ENCODE measurements at regions not wholly inside any gene's neighbourhood (a gene's known extent, or its start where the extent isn't known, plus 50 kb on each side); places are given as distances from the start of the nearest gene placed in this dataset.

DNA sequence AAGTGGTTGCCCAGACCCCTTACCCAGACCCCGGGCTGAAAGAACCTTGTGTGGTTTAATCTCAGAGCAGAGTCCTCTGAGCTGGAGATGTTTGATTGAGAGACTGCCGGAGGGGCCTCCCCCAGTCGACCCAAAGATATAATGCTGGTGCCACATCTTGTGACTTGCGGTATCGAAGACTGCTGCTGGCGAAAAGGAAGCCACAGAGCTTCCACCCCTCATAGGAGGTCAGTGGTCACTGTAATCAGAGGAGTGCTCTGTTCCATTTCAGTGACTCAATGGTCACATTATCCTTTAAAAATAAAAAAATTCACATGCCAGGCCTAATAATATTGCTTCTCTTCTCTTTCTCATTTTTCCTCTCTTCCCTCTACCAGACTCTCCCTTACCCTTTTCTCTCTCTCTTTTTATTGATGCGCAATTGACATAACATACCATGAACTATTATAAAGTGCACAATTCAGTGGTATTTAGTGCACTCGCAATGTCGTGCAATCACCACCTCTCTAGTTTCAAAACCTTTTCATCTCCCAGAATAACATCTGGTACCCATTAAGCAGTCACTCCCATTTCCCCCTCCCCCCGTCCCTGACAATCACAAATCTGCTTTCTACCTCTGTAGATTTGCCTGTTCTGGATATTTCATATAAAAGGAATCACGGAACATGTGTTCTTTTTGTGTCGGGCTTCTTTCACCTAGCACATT lies 52.6 kb upstream of the LYST start:
- in situ Hi-C loops (cut with HindIII; ENCODE audit: low pct_unique_long_range_greater_than_20kb, low sequenced_read_pairs), result no loop called here
- intact Hi-C loops (cut with micrococcal nuclease; ENCODE audit: unreplicated experiment), result loop anchor here (2.0 to 5.0 kb wide), 3 partner anchors 37 to 54 kb away; partner anchors contain the start of gene LYST
- POLR2A ChIA-PET, result interaction anchor here (0.6 kb wide), 1 partner anchor 202 kb away, joined by 3 read pairs; no protein-coding TSS in a partner anchor
- Histone ChIP-seq H3K4me3 (ENCODE audit: low read depth in 2 of 2, low read length in 2 of 2) (no peak overlapping the region), H3K27me3 (ENCODE audit: control insufficient read depth, insufficient read depth, low read length) (no peaks in the 10 kb centered on the region), H3K27ac (ENCODE audit: low read length) (peak overlapping the region; percentile 99), H3K9me3 (ENCODE audit: control insufficient read depth, insufficient read depth, low read depth, low read length) (no peaks in the 10 kb centered on the region), H3K36me3 (ENCODE audit: control insufficient read depth, insufficient read depth, low read length) (no peaks in the 10 kb centered on the region), H3K4me1 (ENCODE audit: control insufficient read depth, insufficient read depth, low read length) (peaks cover 81% of the 10 kb centered on the region)
- CTCF ChIA-PET, result no interaction called here
- TF ChIP-seq, protein P1, sequence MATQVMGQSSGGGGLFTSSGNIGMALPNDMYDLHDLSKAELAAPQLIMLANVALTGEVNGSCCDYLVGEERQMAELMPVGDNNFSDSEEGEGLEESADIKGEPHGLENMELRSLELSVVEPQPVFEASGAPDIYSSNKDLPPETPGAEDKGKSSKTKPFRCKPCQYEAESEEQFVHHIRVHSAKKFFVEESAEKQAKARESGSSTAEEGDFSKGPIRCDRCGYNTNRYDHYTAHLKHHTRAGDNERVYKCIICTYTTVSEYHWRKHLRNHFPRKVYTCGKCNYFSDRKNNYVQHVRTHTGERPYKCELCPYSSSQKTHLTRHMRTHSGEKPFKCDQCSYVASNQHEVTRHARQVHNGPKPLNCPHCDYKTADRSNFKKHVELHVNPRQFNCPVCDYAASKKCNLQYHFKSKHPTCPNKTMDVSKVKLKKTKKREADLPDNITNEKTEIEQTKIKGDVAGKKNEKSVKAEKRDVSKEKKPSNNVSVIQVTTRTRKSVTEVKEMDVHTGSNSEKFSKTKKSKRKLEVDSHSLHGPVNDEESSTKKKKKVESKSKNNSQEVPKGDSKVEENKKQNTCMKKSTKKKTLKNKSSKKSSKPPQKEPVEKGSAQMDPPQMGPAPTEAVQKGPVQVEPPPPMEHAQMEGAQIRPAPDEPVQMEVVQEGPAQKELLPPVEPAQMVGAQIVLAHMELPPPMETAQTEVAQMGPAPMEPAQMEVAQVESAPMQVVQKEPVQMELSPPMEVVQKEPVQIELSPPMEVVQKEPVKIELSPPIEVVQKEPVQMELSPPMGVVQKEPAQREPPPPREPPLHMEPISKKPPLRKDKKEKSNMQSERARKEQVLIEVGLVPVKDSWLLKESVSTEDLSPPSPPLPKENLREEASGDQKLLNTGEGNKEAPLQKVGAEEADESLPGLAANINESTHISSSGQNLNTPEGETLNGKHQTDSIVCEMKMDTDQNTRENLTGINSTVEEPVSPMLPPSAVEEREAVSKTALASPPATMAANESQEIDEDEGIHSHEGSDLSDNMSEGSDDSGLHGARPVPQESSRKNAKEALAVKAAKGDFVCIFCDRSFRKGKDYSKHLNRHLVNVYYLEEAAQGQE (IDR thresholded peaks at IDR 0.05; ENCODE audit: insufficient read depth in 1 of 2, low read depth in 2 of 2, low read length in 1 of 2), result no peak
- TF ChIP-seq SIN3A (IDR thresholded peaks at IDR 0.05; ENCODE audit: borderline replicate concordance, insufficient read depth, low read depth, low read length) (no peak), POLR2AphosphoS5 (IDR thresholded peaks at IDR 0.05; ENCODE audit: low read depth, low read length) (no peak), TCF7L2 (IDR thresholded peaks at IDR 0.05; ENCODE audit: low read depth, low read length) (no peak)
- TF ChIP-seq, protein P2, sequence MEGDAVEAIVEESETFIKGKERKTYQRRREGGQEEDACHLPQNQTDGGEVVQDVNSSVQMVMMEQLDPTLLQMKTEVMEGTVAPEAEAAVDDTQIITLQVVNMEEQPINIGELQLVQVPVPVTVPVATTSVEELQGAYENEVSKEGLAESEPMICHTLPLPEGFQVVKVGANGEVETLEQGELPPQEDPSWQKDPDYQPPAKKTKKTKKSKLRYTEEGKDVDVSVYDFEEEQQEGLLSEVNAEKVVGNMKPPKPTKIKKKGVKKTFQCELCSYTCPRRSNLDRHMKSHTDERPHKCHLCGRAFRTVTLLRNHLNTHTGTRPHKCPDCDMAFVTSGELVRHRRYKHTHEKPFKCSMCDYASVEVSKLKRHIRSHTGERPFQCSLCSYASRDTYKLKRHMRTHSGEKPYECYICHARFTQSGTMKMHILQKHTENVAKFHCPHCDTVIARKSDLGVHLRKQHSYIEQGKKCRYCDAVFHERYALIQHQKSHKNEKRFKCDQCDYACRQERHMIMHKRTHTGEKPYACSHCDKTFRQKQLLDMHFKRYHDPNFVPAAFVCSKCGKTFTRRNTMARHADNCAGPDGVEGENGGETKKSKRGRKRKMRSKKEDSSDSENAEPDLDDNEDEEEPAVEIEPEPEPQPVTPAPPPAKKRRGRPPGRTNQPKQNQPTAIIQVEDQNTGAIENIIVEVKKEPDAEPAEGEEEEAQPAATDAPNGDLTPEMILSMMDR (IDR thresholded peaks at IDR 0.05), result no peak
- DNase-seq (ENCODE audit: low read depth, low spot score), result no peak
- no TSS peak for BruUV-seq (replicated peaks)
- ATAC-seq, result no peak

DNA sequence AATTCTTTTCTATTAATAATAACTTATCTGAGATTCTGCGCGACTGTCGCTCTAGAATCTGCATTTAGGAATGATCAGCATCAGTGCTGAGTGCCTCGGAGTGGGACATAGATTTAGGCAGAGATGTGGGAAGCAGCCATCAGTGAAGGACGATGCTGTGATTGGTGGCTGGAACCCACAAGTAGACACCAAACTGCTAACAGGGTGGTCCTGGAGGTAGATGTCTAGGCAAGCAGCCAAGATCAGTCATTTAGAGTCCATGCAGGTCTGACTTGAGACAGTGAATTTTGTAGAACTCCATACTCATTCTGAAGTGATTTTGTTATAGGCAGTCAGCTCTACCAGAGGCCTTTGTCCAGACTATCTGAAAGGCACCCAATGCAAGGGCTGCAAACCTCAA lies 51.8 kb upstream of the LYST start:
- ChIA-PET CTCF (interaction anchor here (2.0 kb wide), 1 partner anchor 53 kb away, joined by 17 read pairs; no protein-coding TSS in a partner anchor), POLR2A (interaction anchor here (0.6 kb wide), 1 partner anchor 201 kb away, joined by 3 read pairs; no protein-coding TSS in a partner anchor)
- no peak for ATAC-seq
- H3K27me3 ChIP-seq (ENCODE audit: control insufficient read depth, insufficient read depth, low read length), result no peaks in the 10 kb centered on the region
- no peak overlapping the region for H3K4me3 ChIP-seq (ENCODE audit: low read depth in 2 of 2, low read length in 2 of 2)
- H3K27ac ChIP-seq (ENCODE audit: low read length), result peak overlapping the region; percentile 99
- intact Hi-C loops (cut with micrococcal nuclease; ENCODE audit: unreplicated experiment) (loop anchor here (2.0 to 5.0 kb wide), 3 partner anchors 36 to 54 kb away; partner anchors contain the start of gene LYST), in situ Hi-C loops (cut with HindIII; ENCODE audit: low pct_unique_long_range_greater_than_20kb, low sequenced_read_pairs) (no loop called here)
- peaks cover 80% of the 10 kb centered on the region for H3K4me1 ChIP-seq (ENCODE audit: control insufficient read depth, insufficient read depth, low read length)
- no peaks in the 10 kb centered on the region for H3K36me3 ChIP-seq (ENCODE audit: control insufficient read depth, insufficient read depth, low read length)
- TF ChIP-seq TCF7L2 (IDR thresholded peaks at IDR 0.05; ENCODE audit: low read depth, low read length) (no peak), SIN3A (IDR thresholded peaks at IDR 0.05; ENCODE audit: borderline replicate concordance, insufficient read depth, low read depth, low read length) (no peak), POLR2AphosphoS5 (IDR thresholded peaks at IDR 0.05; ENCODE audit: low read depth, low read length) (no peak)
- TF ChIP-seq, protein P1 (IDR thresholded peaks at IDR 0.05; ENCODE audit: insufficient read depth in 1 of 2, low read depth in 2 of 2, low read length in 1 of 2), result no peak
- TF ChIP-seq, protein P2 (IDR thresholded peaks at IDR 0.05), result no peak
- H3K9me3 ChIP-seq (ENCODE audit: control insufficient read depth, insufficient read depth, low read depth, low read length), result no peaks in the 10 kb centered on the region
- DNase-seq (ENCODE audit: low read depth, low spot score), result no peak
- no TSS peak for BruUV-seq (replicated peaks)

Measured in Panc1 (cell line).